ENCODE measurements at regions not wholly inside any gene's neighbourhood (a gene's known extent, or its start where the extent isn't known, plus 50 kb on each side); places are given as distances from the start of the nearest gene placed in this dataset.

GRCh38 chr15:96858694-96859093 lies 528.2 kb downstream of the NR2F2 start (continued):
- no peak for TF ChIP-seq SMAD3 (CRISPR knock-in tag; conservative IDR thresholded peaks at IDR 0.05)
- no peak for TF ChIP-seq TAF7 (tag; IDR thresholded peaks at IDR 0.05)

GRCh38 chr15:96860741-96861140 lies 530.2 kb downstream of the NR2F2 start:
- no peaks in the 10 kb centered on the region for H4K20me1 ChIP-seq (replicated peaks; ENCODE audit: control insufficient read depth, insufficient read depth, low read length)
- no peaks in the 10 kb centered on the region for H3K9me3 ChIP-seq (replicated peaks; ENCODE audit: control insufficient read depth, insufficient read depth, low read depth, low read length)
- H3K36me3 ChIP-seq (ENCODE audit: control insufficient read depth, insufficient read depth, low read length) = no peaks in the 10 kb centered on the region
- no peak for FAIRE-seq
- no peak for DNase-seq (ENCODE audit: extremely low read depth in 1 of 4, low spot score in 3 of 4)
- no TSS peak for BruUV-seq (replicated peaks)
- H3K9ac ChIP-seq (ENCODE audit: insufficient read depth in 1 of 2, low read depth in 2 of 2, low read length in 2 of 2) = no peak overlapping the region
- no peak overlapping the region for H3K27ac ChIP-seq (ENCODE audit: extremely low read depth, low read depth, low read length)
- ChIA-PET POLR2A (no interaction called here), CTCF (ENCODE audit: low intra/inter-chr PET ratio) (no interaction called here)
- H3K4me2 ChIP-seq (ENCODE audit: insufficient read depth, low read length) = no peak overlapping the region
- no peaks in the 10 kb centered on the region for H3K4me1 ChIP-seq (replicated peaks in 1 of 2; ENCODE audit: control insufficient read depth in 2 of 2, insufficient read depth in 2 of 2, low read length in 2 of 2)
- no peaks in the 10 kb centered on the region for H3K9me1 ChIP-seq (ENCODE audit: control insufficient read depth, insufficient read depth, low read length)
- no peak for ATAC-seq
- in situ Hi-C loops (cut with MboI) (no loop called here), intact Hi-C loops (cut with micrococcal nuclease) (no loop called here)
- H3K4me3 ChIP-seq = no peak overlapping the region
- WGBS (ENCODE audit: insufficient coverage, low coverage, missing lambda C conversion rate) = 0% methylated on average over 4 of the region's 4 CpGs
- H3K27me3 ChIP-seq (ENCODE audit: control insufficient read depth in 2 of 2, insufficient read depth in 2 of 2, low read length in 2 of 2) = no peaks in the 10 kb centered on the region
- H3K79me2 ChIP-seq (ENCODE audit: control insufficient read depth, insufficient read depth, low read length) = no peaks in the 10 kb centered on the region
- no peak overlapping the region for H2AFZ ChIP-seq (ENCODE audit: low read depth, low read length)
- TF ChIP-seq FIP1L1 (IDR thresholded peaks at IDR 0.05; ENCODE audit: low read depth, low read length, poor library complexity, severe bottlenecking) (no peak), ARHGAP35 (IDR thresholded peaks at IDR 0.05; ENCODE audit: partially characterized antibody) (no peak), SAFB (IDR thresholded peaks at IDR 0.05; ENCODE audit: borderline replicate concordance, low read depth, low read length) (no peak), MAFF (IDR thresholded peaks at IDR 0.05; ENCODE audit: low read length) (no peak), KLF13 (tag; IDR thresholded peaks at IDR 0.05; ENCODE audit: borderline replicate concordance, low read depth) (no peak), ZNF77 (CRISPR knock-in tag; IDR thresholded peaks at IDR 0.05) (no peak), HIVEP1 (CRISPR knock-in tag; IDR thresholded peaks at IDR 0.05) (no peak), TEAD2 (tag; IDR thresholded peaks at IDR 0.05) (no peak), PHF8 (IDR thresholded peaks at IDR 0.05; ENCODE audit: borderline replicate concordance, low read length) (no peak), VEZF1 (CRISPR knock-in tag; IDR thresholded peaks at IDR 0.05) (no peak), TAF9B (IDR thresholded peaks at IDR 0.05; ENCODE audit: partially characterized antibody) (no peak), ZKSCAN1 (IDR thresholded peaks at IDR 0.05; ENCODE audit: low read depth, low read length) (no peak)

Measured in K562 (cell line).